ENCODE measurements at regions not wholly inside any gene's neighbourhood (a gene's known extent, or its start where the extent isn't known, plus 50 kb on each side); places are given as distances from the start of the nearest gene placed in this dataset.

DNA sequence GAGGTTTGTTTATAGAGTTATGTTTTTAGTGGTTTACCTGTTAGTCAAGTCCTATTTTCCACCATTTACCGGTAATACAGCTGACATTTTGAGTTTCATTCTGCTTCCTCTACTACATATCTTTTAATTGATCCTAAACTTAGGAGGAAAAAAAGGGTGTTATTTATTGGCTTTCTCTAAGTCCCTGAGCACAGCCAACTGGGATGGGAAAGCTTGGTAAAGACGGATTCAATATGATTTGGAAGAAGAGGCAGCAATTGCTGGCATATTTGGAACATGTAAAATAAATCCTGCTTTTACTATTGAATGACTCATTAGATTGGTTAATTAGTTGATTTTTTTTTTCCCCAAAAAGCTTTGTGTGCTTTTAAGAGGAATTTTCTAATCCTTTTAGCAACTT lies 475.7 kb downstream of the PRKD1 start:
- TF ChIP-seq EP300 (IDR thresholded peaks at IDR 0.05; ENCODE audit: borderline replicate concordance) (no peak), NFIC (IDR thresholded peaks at IDR 0.05) (no peak), CEBPB (IDR thresholded peaks at IDR 0.05) (no peak), CREB1 (IDR thresholded peaks at IDR 0.05; ENCODE audit: low read depth) (no peak), FOXM1 (IDR thresholded peaks at IDR 0.05; ENCODE audit: borderline replicate concordance, low read depth) (no peak), EGR1 (IDR thresholded peaks at IDR 0.05) (no peak), TAF1 (IDR thresholded peaks at IDR 0.05; ENCODE audit: low read depth) (no peak), RAD21 (IDR thresholded peaks at IDR 0.05; ENCODE audit: low read depth) (no peak), TCF12 (IDR thresholded peaks at IDR 0.05; ENCODE audit: low read depth) (no peak), ZBTB7A (IDR thresholded peaks at IDR 0.05; ENCODE audit: low read depth) (no peak), USF1 (IDR thresholded peaks at IDR 0.05) (no peak)
- TF ChIP-seq, protein P1, sequence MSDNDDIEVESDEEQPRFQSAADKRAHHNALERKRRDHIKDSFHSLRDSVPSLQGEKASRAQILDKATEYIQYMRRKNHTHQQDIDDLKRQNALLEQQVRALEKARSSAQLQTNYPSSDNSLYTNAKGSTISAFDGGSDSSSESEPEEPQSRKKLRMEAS (IDR thresholded peaks at IDR 0.05), result no peak
